GM12878 (cell line): ENCODE measurements at regions not wholly inside any gene's neighbourhood (a gene's known extent, or its start where the extent isn't known, plus 50 kb on each side); places are given as distances from the start of the nearest gene placed in this dataset.

Source experiments
- BCLAF1 ChIP-seq: fragments of 450-650 bp; IDR thresholded peaks from 2 replicates; pipeline ENCODE4 v1.6.1; 2017; ENCODE audit warnings: antibody characterized with exemption, mild to moderate bottlenecking, moderate library complexity
- CHD1 ChIP-seq: IDR thresholded peaks from 2 replicates; pipeline ENCODE4 v1.6.1; 2012; ENCODE audit warnings: low read depth, low read length, improper control_type of control experiment
- TCF3 ChIP-seq: IDR thresholded peaks from 2 replicates; pipeline ENCODE4 v1.6.1; 2012; ENCODE audit warnings: low read depth, mild to moderate bottlenecking, low read length, borderline replicate concordance; ENCODE audit not compliant: insufficient read depth
- USF2 ChIP-seq: IDR thresholded peaks from 2 replicates; pipeline ENCODE4 v1.6.1; 2011; ENCODE audit warnings: low read depth, low read length, improper control_type of control experiment, borderline replicate concordance
- ZBTB4 ChIP-seq: fragments of 450-650 bp; formaldehyde crosslinking; IDR thresholded peaks from 2 replicates; pipeline ENCODE4 v1.4.0; 2022; ENCODE audit warnings: mild to moderate bottlenecking, moderate library complexity

GRCh38 chr9:74036549-74037231, 460.4 kb upstream of the RORB start (continued):
- TF ChIP-seq TCF3 (no peak), USF2 (no peak), BCLAF1 (no peak), ZBTB4 (no peak), CHD1 (no peak)
